Panc1 (cell line): ENCODE measurements at regions not wholly inside any gene's neighbourhood (a gene's known extent, or its start where the extent isn't known, plus 50 kb on each side); places are given as distances from the start of the nearest gene placed in this dataset.

Experiments
- ATAC-seq: fragments of 200-7000 bp; cut with Tn5 transposase; 2 replicates; pipeline ENCODE4 v1.9.1; 2020; ENCODE audit warnings: mild to moderate bottlenecking, moderate library complexity
- BruUV-seq: library from RNA; stranded (reverse); fragments of 400-500 nt; replicated peaks from 2 replicates; lab custom pipeline; 2021; lab: Mats Ljungman, UMichigan
- CTCF ChIA-PET: fragments of 300-600 bp; sonication (Branson Sonifier 250); formaldehyde crosslinking; loops from one replicate; lab custom pipeline; 2022; ENCODE audit warnings: antibody characterized with exemption; lab: Charles Lee
- POLR2A ChIA-PET: fragments of 300-600 bp; sonication (Branson Sonifier 250); formaldehyde crosslinking; loops from one replicate; lab custom pipeline; 2022; ENCODE audit warnings: antibody characterized with exemption; lab: Charles Lee
- DNase-seq: peaks from one replicate; pipeline ENCODE4 v3.0.0-alpha.2; 2010; ENCODE audit warnings: low read depth, low spot score
- H3K27ac ChIP-seq: 2 replicates; pipeline ENCODE4 v1.5.1; 2011; ENCODE audit warnings: mild to moderate bottlenecking, low read length, inconsistent platforms
- H3K27me3 ChIP-seq: fragments of 200-500 bp; sonication (Bioruptor generic); 2 replicates; pipeline ENCODE4 v1.6.0; 2014; ENCODE audit warnings: low read length, inconsistent platforms; ENCODE audit not compliant: control insufficient read depth, insufficient read depth
- H3K36me3 ChIP-seq: fragments of 200-500 bp; sonication (Bioruptor generic); 2 replicates; pipeline ENCODE4 v1.5.1; 2014; ENCODE audit warnings: inconsistent platforms, mild to moderate bottlenecking, low read length, moderate library complexity; ENCODE audit not compliant: control insufficient read depth, insufficient read depth
- H3K4me1 ChIP-seq: 2 replicates; pipeline ENCODE4 v1.5.1; 2011; ENCODE audit warnings: inconsistent platforms, mild to moderate bottlenecking, low read length, moderate library complexity; ENCODE audit not compliant: control insufficient read depth, insufficient read depth
- H3K4me3 ChIP-seq, 2 experiments: 2 replicates each; pipeline ENCODE4 v1.5.1; 2011 to 2012; ENCODE audit warnings: low read depth in 2 of 2, low read length in 2 of 2, mild to moderate bottlenecking in 2 of 2, inconsistent platforms in 1 of 2, moderate library complexity in 1 of 2
- H3K9me3 ChIP-seq: fragments of 200-500 bp; sonication (Bioruptor generic); 2 replicates; pipeline ENCODE4 v1.5.1; 2014; ENCODE audit warnings: low read depth, mild to moderate bottlenecking, inconsistent platforms, low read length, moderate library complexity; ENCODE audit not compliant: control insufficient read depth, insufficient read depth
- POLR2AphosphoS5 ChIP-seq: IDR thresholded peaks from 2 replicates; pipeline ENCODE4 v1.6.1; 2012; ENCODE audit warnings: mild to moderate bottlenecking, low read depth, low read length, moderate library complexity
- REST ChIP-seq, 2 experiments: IDR thresholded peaks; 2 replicates each; pipeline ENCODE4 v1.6.1; 2011 to 2012; ENCODE audit warnings: low read depth in 2 of 2, control low read depth in 1 of 2, low read length in 1 of 2, mild to moderate bottlenecking in 1 of 2, moderate library complexity in 1 of 2; ENCODE audit not compliant: insufficient read depth in 1 of 2
- SIN3A ChIP-seq: IDR thresholded peaks from 2 replicates; pipeline ENCODE4 v1.6.1; 2012; ENCODE audit warnings: low read depth, mild to moderate bottlenecking, low read length, moderate library complexity, borderline replicate concordance; ENCODE audit not compliant: insufficient read depth
- TCF7L2 ChIP-seq: IDR thresholded peaks from 2 replicates; pipeline ENCODE4 v1.6.1; 2011; ENCODE audit warnings: mild to moderate bottlenecking, low read depth, low read length, inconsistent platforms
- in situ Hi-C: cut with HindIII; loops from 2 replicates; pipeline ENCODE4 v1.10.0; 2016; ENCODE audit warnings: low sequenced_read_pairs, low pct_unique_long_range_greater_than_20kb
- intact Hi-C: fragments of 100-400 bp; cut with micrococcal nuclease; formaldehyde crosslinking; loops from one replicate; pipeline ENCODE4 v1.10.0; 2022; ENCODE audit not compliant: unreplicated experiment
- TF ChIP-seq, protein P1 (sequence below): fragments of 450-650 bp; IDR thresholded peaks from 2 replicates; pipeline ENCODE4 v1.5.1; 2017; ENCODE audit warnings: mild to moderate bottlenecking

DNA sequence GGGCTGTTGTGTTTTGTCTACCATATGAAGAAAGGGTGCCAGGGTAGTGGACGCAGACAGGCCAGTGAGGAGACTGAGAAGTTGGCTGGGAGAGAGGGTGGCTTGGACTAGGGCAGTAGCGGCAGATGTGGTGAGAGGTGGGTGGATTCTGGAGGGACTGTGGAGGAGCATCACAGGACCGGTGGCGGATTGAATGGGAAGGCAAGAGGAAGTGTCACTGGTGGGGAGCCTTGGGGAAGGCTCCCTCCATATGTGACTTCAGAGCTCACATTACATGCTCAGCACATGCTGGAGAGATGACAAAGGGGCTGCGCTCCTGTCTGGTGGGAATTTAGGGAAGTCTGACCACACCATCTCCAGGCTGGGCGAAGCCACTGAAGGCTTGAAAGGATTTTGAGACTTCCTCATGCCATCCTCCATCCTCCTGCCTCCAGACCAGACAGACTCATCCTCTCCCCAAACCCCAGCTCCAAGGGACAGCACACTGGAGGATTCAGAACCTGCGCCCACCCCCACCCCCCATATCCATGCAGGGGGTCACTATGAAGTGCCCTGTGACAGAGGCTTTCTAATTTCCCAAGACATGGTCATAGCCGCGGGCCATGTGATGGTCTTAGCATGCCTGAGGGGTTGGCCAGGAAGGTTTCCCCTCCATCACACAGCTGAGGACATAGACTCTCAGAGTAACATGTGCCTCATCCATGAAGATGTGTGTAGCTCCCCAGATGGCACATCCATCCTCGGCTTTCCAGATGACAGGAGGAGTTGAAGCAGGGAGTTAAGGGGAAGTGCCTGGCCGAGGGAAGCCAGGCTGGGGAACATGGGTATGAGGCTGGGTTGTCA, 138.8 kb upstream of the WNT4 start:
- no peak overlapping the region for H3K4me3 ChIP-seq
- DNase-seq (no peak), ATAC-seq (no peak)
- TF ChIP-seq POLR2AphosphoS5 (no peak), TCF7L2 (no peak), REST (IDR thresholded peaks at IDR 0.05; ENCODE audit: insufficient read depth in 1 of 2, low read depth in 2 of 2, low read length in 1 of 2) (no peak), SIN3A (no peak)
- TF ChIP-seq, protein P1, sequence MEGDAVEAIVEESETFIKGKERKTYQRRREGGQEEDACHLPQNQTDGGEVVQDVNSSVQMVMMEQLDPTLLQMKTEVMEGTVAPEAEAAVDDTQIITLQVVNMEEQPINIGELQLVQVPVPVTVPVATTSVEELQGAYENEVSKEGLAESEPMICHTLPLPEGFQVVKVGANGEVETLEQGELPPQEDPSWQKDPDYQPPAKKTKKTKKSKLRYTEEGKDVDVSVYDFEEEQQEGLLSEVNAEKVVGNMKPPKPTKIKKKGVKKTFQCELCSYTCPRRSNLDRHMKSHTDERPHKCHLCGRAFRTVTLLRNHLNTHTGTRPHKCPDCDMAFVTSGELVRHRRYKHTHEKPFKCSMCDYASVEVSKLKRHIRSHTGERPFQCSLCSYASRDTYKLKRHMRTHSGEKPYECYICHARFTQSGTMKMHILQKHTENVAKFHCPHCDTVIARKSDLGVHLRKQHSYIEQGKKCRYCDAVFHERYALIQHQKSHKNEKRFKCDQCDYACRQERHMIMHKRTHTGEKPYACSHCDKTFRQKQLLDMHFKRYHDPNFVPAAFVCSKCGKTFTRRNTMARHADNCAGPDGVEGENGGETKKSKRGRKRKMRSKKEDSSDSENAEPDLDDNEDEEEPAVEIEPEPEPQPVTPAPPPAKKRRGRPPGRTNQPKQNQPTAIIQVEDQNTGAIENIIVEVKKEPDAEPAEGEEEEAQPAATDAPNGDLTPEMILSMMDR, result no peak
- CTCF ChIA-PET, result no interaction called here
- no peaks in the 10 kb centered on the region for H3K9me3 ChIP-seq
- intact Hi-C loops, result no loop called here
- in situ Hi-C loops, result no loop called here
- no peaks in the 10 kb centered on the region for H3K27me3 ChIP-seq
- H3K4me1 ChIP-seq, result no peaks in the 10 kb centered on the region
- POLR2A ChIA-PET, result no interaction called here
- no peaks in the 10 kb centered on the region for H3K36me3 ChIP-seq
- H3K27ac ChIP-seq, result no peak overlapping the region
- no TSS peak for BruUV-seq

- ChIA-PET CTCF (no interaction called here), POLR2A (no interaction called here)
- H3K27me3 ChIP-seq, result no peaks in the 10 kb centered on the region
- no peak for ATAC-seq
- no peak for DNase-seq
- H3K4me3 ChIP-seq, result no peak overlapping the region
- in situ Hi-C loops (no loop called here), intact Hi-C loops (no loop called here)
- H3K9me3 ChIP-seq, result no peaks in the 10 kb centered on the region
- TF ChIP-seq, protein P1, result no peak
- TF ChIP-seq POLR2AphosphoS5 (no peak), REST (IDR thresholded peaks at IDR 0.05; ENCODE audit: insufficient read depth in 1 of 2, low read depth in 2 of 2, low read length in 1 of 2) (no peak), SIN3A (no peak), TCF7L2 (no peak)
- H3K36me3 ChIP-seq, result no peaks in the 10 kb centered on the region
- no TSS peak for BruUV-seq
- H3K27ac ChIP-seq, result no peak overlapping the region
- H3K4me1 ChIP-seq, result no peaks in the 10 kb centered on the region
Measured at GRCh38 chr1:22282364-22282995, 139.6 kb upstream of the WNT4 start.
